ENCODE measurements at regions not wholly inside any gene's neighbourhood (a gene's known extent, or its start where the extent isn't known, plus 50 kb on each side); places are given as distances from the start of the nearest gene placed in this dataset.

DNA sequence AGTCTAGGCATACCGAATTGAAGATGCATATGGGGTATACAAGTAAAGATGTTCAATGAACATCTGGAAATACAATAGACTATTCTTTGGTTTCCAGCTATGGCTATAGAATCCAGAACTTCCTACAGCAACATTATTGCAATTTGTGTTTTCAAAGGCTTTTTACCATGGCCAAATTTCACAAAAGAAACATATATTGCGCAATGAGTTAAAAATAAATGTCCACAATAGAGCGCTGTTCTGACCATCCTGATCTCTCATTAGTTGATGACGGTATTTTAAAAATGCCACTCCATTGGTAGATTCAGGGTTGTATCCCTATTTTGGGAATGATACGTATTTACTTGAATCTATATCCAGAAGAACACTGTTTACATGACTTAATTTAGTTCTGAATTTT is 139.2 kb downstream of the LINC00632 start:
- DNase-seq, result no peak

DNA sequence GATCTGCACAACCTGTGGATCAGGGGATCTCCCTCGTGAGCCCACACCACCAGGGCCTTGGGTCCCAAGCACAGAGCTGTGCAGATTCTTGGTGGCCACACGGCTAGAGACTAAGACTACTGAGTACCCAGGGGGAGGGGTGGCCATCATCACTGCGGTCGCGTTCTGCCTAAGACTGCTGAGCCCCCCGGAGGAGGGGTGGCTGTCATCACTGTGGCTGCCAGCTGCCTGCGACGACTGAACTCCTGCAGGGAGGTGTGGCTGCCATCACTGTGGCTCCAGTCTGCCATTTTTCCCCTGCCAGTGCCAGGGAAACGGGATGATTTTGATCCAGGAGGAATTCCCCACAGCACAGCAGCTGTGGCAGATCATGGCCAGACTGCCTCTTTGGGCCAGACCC is 141.7 kb upstream of the SPANXB1 start:
- no peak for DNase-seq

DNA sequence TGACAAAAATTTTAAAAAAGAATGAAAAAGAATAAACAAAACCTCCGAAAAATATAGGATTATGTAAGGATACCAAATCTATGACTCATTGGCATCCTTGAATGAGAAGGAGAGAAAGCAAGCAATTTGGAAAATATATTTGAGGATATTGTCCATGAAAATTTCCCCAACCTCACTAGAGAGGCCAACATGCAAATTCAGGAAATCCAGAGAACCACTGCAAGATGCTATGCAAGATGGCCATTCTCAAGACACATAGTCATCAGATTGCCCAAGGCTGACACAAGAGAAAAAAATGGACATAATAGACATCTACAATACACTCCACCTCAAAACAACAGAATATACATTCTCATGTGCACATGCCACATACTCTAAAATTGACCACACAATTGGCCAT is 135.9 kb upstream of the SPANXB1 start:
- no peak for DNase-seq

DNA sequence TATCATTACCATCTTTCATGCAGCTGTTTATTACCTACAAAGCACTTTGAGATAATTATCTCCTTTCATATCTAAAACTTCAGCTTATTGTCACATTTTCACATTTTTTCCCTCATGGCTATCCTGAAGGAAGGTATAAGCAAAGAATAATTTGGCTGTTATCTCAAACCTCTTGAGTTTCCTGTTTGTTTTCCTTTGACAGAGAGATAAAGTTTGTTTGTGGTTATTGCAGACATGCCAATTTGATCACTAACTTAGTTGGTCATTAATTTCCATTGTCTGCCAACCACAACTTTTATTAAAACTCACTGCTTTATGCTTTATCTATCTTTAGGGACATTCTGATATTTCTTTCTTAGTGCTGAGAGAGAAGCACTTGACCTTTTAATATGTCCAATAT is 89.8 kb upstream of the SPANXB1 start:
- no peak for DNase-seq

DNA sequence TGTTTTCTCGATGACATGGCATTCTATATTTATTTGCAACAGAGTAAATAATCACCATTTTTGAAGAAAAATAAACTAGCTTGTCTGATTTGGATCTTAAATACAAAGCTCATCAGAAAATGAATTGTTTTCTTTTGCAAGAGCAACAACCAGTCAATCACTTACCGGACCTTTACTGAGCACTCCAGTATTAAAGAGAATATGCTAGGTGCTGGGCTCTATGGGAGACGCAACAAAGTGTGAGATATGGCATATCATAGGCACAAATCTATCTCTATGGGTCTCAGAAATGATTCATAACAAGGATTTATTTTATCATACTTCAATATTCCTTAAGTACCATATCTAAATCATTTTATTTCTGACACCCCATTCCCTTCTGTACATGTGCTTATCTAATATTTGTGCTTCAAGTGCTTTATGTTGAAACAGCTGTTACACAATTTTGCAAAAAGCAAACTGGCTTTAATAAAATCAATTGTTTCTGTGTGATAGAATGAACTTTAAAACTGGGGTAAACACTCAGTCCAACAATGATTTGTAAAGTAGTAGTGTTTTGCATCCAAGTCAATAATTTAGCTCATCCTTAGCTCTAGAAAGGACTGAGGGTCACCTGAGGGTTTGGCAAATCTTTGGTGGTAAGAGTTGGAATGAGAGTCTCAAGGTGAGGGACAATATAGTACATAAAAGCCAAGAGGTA is 88.4 kb upstream of the SPANXB1 start:
- no peak for DNase-seq

GRCh38 chrX:140916872-140917271 is 85.5 kb upstream of the SPANXB1 start:
- DNase-seq, result no peak

DNA sequence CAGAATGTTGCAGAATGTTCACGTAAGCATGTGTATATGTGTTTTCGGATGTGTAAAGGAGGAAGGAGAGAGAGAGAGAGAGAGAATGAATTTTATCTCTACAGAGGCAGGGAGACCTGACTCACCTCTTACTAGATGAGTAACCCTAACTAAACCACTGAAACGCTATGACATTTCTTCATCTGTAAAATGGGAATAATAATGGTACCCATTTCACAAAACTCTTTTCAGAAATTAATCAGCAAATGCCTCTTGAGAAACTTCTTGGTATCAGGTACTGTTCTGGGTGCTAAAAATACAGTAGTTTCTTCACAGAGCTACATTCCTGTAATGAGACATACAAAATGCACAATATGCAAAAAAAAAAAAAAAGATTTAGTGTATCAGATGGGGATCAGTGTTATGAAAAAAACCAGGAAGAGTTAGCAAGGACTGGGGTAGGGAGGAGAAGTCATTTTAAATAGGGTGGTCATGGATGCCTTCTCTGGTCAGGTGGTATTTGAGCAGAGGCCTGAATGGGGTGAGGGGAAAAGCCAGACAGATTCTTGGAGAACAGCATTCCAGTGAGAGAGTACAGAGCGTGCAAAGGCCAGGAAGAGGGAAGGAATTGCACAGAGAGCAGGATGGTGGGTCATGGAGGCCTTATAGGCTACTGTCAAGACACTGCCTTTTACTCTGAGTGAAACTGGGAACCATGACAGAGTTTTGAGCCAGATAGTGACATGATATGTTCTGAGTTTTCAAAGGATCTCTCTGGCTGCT is 84.9 kb upstream of the SPANXB1 start:
- DNase-seq, result no peak

- DNase-seq, result peak; percentile 45
These were observed 83.9 kb upstream of the SPANXB1 start for GRCh38 chrX:140918398-140919038.

GRCh38 chrX:140920416-140920815 is 82.0 kb upstream of the SPANXB1 start:
- no peak for DNase-seq

- no peak for DNase-seq
These were observed 79.3 kb upstream of the SPANXB1 start for GRCh38 chrX:140923118-140923517.

DNA sequence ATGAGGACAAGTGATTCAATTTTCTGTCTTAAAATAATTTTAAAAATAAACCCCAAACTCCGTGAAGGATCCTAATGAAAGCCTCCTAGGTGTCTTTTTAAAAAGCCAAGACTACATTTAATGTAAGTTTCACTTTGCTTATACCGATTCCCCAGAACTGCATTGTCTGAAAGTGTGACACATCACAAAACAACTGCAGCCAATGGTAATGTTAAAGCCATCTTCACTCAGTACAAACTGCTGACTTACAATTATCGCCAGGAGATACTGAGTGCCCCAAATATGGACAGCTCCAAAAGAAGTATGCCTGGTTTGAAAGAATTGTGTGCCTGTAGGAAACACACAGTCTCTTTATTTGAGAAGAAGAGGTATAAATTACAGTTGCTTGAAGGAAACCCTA is 73.7 kb upstream of the SPANXB1 start:
- DNase-seq, result no peak

DNA sequence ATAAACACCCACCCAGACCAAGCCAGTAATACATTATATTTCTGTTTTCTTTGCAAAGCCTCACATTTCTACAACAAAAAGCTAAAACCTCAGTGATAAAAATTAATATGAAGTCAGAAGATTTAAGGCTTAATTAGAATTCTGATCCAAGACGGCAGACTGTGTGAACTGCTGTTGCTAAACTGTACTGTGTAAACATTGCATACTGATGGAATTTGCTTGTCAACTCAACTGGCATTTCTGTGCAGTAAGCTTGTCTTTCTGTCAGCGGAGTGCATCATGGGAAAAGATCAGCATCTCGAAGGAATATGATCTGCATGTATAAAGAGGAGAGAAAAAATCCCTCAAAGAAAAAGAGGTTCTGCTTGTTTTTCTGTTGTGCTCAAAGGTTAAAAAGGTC is 69.4 kb upstream of the SPANXB1 start:
- DNase-seq, result no peak

DNA sequence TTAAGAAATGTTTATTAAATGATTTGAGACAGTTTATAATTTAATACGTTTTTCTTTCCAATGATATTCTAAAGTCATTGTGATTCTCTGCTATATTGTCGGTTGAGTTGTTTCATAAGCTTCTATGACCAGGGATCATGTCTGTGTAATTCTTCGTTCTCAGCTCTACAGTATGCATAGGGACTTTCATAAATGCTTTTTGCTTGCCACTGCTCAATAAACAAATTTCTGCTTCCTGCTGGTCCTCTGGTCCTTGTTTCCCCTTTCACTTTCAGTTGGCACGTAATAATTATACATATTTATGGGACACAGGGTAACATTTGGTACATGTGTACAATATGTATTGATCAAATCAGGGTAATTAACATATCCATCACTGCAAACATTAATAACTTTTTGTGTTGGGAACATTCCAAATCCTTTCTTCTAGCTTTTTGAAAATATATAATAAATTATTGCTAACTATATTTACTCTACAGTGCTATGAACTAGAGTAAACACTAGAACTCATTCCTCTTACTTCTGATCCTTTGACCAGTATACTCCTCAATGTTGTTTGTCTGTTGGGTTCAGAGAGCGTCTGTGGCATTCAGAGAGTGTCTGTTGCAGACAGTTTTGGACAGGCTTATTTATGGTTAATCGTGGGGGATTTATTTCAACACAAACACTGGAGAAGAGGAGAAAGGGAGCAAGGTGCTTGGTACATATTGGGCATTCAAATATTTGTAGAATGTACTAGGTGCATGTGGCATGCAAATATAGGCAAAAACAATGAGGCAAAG is 68.3 kb upstream of the SPANXB1 start:
- no peak for DNase-seq

DNA sequence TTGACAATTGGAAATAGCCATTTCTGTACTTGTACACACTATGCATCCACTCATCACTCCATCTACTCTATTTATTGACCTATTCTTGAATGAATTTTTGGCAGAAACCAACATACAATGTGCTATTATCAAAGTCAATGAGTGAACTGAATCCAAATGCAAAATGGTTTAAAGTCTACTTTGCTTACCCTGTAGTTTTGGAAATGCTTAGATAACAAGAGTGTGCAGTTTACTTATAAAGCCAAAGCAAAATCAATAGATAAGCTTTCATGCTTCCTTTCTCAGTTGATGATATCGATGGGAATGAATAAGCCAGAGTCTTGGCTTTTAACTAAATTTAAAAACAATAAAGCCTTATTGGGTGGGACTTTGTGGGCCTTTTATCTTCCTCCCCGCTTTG is 58.9 kb upstream of the SPANXB1 start:
- DNase-seq, result no peak

DNA sequence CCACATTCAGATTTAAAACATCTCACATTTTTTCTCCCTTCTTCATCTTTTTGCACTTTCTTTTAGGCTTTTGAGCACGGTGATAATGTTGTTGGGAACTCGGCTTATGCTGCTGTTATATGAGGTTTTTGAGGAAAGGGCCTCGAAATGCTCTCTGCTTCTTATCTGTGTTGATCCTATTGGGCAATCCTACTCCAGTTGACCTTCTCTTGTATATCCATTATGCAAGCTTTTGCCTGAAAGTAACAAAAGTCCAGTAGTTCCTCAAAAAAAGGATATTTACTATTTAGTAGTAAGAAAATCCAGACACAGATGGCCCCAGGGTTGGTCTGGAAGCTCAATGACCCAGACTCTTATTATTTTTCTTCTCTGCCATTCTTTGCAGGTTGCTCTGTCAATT is 57.7 kb upstream of the SPANXB1 start:
- no peak for DNase-seq

DNA sequence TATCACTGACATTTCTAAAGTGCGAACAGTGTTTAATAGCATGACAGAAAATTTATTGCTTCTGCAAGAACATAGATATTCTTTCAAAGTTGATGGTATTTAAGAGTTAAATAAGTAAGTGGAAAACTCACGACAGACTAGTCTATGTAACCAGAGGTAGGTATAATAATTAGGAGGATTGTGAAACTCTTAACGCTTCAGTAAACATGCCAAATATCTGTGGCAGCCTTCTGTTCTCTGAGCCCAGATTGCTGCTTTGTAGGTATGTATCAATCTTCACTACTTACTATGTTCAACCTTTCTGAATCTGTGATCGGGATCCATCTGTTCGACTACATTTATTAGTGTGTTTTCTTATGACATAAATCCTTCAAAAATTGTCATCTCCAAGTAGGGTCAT is 53.6 kb upstream of the SPANXB1 start:
- no peak for DNase-seq

DNA sequence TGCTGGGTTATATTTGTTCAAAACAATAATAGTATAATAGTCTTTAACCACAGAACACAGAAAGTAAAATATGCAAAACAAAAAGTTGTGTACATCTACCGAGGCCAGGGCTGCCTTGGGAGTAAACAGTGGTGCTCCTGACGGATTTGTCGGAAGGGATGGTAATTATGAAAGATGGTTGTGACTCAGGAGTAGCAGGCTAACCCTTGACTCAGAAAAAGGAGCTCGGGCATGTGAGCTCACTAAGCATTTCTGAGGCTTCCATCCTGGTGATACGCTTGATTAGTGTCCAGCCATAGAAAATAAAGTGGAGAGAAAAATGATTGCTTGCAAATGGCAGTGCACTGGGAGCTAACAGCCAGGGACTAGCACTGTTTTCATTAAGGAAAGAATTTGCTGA is 53.2 kb upstream of the SPANXB1 start:
- no peak for DNase-seq

Data from NCI-H2171 treated with DMSO at 0.1 percent for 48 hours (cell line).